ENCODE measurements at regions not wholly inside any gene's neighbourhood (a gene's known extent, or its start where the extent isn't known, plus 50 kb on each side); places are given as distances from the start of the nearest gene placed in this dataset.

DNA sequence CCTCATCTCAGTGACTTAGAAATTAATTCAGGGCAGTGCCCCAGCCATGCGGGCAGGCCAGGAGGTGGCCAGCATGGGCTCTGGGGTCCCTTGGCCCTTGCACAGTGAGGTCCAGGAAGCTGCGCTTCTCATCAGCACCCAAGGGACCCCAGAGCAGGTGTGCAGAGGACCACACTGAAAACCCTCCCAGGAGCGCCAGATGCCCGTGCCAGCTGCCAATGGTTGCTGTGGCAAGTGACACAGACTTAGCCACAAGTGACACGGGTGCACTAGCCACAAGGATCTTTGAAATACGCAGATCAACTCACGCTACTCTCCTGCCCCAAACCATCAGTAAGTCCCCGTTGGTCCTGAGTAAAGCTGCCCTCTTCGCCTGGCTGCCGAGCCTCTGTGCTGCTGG is 88.1 kb downstream of the ERMARD start:
- no peak for DNase-seq

GRCh38 chr6:169839029-169839481 is 87.6 kb downstream of the ERMARD start:
- DNase-seq = no peak

DNA sequence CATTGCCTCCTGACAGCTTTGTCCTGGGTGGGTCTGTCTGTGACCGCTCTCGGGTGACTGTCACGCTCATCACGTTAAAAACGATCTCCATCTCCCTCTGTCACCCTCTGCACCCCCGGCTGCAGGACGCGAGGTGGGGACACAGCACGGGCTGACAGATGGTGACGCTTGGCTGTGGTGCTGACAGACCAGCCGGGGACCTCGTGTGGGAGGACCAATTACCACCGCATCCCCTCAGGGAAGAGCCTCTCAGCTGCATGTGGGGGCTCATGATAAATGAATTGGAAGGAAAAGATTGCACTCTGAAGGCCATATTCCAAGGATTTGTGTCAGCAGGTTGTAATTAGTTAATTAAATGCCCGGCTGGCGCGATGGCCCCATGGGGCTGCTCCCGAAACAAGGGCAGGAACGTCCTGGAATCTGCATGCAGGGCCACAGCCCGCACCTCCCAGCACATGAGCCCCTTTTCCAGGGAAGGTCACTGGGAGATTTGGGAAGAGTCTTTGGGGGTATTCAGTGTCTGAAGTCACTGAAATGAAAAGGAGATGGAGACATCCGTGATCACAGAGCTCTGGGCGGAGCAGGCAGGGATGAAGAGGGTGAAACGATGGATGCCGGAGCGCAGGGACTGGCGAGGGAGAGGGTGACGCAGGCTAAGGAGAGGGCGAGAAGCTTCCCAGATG is 87.1 kb downstream of the ERMARD start:
- DNase-seq = no peak

GRCh38 chr6:169837529-169838250 is 86.3 kb downstream of the ERMARD start:
- no peak for DNase-seq

DNA sequence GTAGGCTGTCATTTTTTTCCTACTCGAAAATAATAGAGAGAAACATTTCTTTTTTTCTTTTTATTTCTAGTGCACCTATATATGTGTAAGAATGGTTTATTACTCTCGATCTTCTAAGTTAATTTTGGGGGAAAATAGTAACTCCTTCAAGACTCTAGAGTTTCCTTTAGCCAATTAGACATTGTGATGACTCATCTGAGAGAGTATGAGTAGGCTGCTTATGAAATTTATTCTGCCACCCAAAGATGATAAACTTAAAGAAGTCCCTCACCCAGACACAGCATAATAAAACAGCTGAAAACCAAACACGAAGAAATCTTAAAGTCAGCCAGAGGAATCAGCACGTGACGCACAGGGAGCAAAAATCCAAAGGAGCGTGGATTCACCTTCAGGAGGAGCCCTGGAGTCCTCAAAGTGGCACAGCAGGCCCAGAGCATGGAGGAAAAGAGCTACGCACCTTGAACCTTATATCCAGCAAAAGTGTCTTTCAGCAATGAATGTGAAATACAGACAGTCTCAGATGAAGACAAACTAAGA is 81.9 kb downstream of the ERMARD start:
- DNase-seq = no peak

DNA sequence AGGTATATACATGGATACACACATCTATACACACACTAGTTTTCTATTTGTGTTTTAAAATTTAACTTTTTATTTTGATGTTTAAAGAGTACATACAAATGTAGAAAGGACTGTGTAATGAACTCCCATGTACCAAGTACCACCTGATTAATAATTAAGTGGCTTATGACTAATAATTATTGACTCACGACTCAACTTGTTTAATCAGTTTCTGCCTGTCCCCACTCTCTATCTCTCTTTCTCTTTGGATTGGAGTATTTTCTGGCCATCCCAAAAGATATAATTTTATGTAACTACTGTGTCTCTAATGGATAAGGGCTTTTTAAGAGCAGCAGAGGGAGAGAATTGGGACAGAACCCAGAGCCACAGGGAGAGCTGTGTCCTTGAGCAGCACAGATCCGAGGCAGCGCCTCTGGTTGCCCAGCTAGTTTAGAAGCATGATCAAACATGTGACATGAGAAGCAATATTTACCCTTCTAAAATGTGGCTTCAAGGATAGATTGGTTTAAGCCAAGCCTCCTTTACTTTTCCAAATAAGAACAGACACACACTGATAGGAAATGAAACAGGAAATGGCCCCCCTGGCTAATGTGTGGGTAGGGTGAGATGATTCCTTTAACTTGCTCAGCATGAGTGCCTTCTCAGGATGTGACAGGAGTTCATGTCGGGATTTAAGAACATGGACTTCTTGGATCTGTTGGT is 81.0 kb downstream of the ERMARD start:
- DNase-seq = no peak

GRCh38 chr6:169831450-169832246 is 80.2 kb downstream of the ERMARD start:
- peak; percentile 51 for DNase-seq

Measured in fibroblast of upper back skin (primary cell).